ENCODE measurements at regions not wholly inside any gene's neighbourhood (a gene's known extent, or its start where the extent isn't known, plus 50 kb on each side); places are given as distances from the start of the nearest gene placed in this dataset.

DNA sequence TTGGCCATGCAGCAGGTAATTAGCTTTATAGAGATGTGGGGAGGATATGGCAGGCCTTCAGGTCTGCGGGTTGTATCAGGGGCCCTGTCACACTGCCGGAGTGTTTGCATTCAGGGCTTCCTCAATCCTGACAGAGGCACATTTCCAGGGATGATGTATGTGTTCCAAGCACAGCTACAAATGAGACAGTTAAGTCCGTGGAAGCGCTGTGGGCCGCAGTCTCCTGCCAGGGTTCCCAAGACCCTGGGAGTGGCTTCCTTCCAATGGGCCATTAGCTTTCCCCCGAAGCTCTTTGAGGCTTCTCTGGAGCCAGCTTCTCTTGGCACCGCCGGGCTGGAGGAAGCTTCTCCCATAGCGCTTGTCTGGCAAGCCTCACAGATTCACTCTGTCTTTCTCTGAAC lies 1524.7 kb upstream of the TMEM132C start:
- H3K4me3 ChIP-seq (replicated peaks; ENCODE audit: low read depth, low read length) = no peak overlapping the region
- TF ChIP-seq, protein P1, sequence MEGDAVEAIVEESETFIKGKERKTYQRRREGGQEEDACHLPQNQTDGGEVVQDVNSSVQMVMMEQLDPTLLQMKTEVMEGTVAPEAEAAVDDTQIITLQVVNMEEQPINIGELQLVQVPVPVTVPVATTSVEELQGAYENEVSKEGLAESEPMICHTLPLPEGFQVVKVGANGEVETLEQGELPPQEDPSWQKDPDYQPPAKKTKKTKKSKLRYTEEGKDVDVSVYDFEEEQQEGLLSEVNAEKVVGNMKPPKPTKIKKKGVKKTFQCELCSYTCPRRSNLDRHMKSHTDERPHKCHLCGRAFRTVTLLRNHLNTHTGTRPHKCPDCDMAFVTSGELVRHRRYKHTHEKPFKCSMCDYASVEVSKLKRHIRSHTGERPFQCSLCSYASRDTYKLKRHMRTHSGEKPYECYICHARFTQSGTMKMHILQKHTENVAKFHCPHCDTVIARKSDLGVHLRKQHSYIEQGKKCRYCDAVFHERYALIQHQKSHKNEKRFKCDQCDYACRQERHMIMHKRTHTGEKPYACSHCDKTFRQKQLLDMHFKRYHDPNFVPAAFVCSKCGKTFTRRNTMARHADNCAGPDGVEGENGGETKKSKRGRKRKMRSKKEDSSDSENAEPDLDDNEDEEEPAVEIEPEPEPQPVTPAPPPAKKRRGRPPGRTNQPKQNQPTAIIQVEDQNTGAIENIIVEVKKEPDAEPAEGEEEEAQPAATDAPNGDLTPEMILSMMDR (IDR thresholded peaks at IDR 0.05; ENCODE audit: low read depth, low read length, missing control alignments) = no peak
- no peak for DNase-seq (ENCODE audit: extremely low read depth, low read depth)

DNA sequence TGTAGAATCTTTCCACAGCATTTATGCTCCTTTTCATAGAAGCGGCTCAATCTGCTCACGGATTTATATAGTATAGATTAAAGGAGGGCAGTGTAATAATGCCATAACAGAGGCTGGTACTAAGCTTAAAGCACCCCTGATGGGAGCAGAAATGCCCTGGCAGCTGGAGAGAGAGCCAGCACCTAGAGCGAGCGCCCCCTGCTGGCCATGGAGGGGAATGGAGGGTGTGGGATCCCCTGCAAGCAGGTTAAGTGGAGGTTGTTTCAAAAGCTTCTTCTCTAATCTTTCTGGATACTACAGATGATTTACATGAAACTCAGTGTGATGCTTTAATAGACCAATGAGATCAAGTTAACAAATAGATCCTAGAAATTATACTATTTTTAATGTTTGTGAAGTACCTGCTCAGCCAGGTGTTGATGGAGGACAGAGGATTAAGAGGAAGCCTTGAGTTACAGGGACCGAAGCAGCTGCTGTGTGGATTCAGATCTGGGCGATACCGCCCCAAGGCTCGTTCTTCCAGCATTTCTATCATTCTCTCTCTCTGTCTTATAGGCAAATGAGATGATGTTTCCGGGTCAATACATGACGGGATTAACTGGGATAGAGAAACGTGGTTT lies 1519.3 kb upstream of the TMEM132C start:
- TF ChIP-seq, protein P1 (IDR thresholded peaks at IDR 0.05; ENCODE audit: low read depth, low read length, missing control alignments) = peak; percentile 88
- DNase-seq (ENCODE audit: extremely low read depth, low read depth) = no peak
- no peak overlapping the region for H3K4me3 ChIP-seq (replicated peaks; ENCODE audit: low read depth, low read length)

DNA sequence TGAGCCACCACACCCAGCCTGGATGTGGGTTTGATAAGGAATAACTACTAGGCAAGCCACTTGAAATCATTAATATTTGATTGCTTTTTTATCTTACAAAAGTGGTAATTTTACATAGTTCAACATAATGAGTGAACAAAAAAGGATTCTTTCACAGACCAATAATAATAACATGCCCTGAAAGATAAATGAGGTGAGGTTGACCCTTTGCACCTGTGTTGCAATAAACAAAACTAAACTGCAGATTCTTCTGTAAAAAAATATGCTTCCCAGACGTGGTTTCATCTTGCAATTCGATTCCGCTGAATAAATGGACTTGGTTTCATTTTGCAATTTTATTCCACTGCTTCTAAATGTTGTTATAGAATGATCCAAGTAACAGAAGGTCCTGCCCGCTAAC lies 1514.9 kb upstream of the TMEM132C start:
- TF ChIP-seq, protein P1 (IDR thresholded peaks at IDR 0.05; ENCODE audit: low read depth, low read length, missing control alignments) = no peak
- H3K4me3 ChIP-seq (replicated peaks; ENCODE audit: low read depth, low read length) = no peak overlapping the region
- DNase-seq (ENCODE audit: extremely low read depth, low read depth) = no peak

DNA sequence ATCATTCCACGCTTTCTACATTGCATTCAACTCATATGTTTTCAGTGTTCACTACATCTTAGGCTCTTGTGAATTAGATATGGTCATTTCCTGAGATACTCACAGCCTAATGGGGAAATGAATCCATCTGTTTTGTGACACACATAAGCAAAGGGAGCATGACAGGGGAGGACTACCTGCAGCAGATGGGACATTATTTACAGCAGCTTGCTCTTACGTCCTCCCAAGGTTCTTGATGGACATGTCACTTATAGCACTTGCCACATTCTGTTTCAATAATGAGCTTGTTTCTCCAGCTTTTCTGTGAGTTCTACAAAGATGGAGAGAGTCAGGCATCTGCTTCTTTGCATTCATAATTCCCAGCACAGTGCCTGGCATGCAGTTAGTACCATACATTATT lies 1509.6 kb upstream of the TMEM132C start:
- H3K4me3 ChIP-seq (replicated peaks; ENCODE audit: low read depth, low read length) = no peak overlapping the region
- DNase-seq (ENCODE audit: extremely low read depth, low read depth) = no peak
- TF ChIP-seq, protein P1 (IDR thresholded peaks at IDR 0.05; ENCODE audit: low read depth, low read length, missing control alignments) = no peak

DNA sequence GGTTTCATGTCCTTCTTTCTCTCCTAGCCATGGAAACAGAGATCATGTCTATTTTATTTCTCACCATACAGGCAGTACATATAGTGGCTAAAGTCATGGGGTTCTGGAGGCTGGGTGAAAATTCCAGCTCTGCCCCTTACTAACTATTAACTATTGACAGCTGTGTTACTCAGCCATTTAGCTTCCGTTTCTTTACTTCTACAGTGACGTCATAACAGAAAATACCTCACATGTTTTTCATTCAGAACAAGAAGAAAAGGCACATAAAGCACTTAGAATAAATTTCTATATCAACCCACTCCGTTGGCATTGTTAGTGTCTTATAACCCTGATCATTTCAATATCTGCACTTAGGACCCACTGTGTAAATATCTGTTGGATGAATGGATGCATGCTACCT lies 1506.9 kb upstream of the TMEM132C start:
- no peak for DNase-seq (ENCODE audit: extremely low read depth, low read depth)
- H3K4me3 ChIP-seq (replicated peaks; ENCODE audit: low read depth, low read length) = no peak overlapping the region
- TF ChIP-seq, protein P1 (IDR thresholded peaks at IDR 0.05; ENCODE audit: low read depth, low read length, missing control alignments) = no peak

DNA sequence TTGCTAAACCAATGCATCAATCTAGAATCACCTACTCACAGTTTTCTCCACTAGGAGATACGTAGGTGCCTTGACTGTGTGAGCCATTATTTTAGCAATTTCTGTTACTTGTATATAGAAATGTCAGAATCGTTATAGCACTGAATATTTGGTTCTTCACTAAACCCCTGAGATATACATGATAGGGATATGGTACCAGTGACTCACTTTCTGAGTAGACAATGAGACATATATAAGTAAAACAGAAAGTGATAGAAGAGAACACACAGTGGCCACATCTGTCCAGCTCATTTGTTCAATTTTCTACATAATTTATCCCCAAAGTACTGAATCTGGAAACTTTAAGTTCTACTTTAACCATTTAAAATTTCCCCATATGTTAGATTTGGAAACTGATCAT lies 1505.5 kb upstream of the TMEM132C start:
- TF ChIP-seq, protein P1 (IDR thresholded peaks at IDR 0.05; ENCODE audit: low read depth, low read length, missing control alignments) = no peak

DNA sequence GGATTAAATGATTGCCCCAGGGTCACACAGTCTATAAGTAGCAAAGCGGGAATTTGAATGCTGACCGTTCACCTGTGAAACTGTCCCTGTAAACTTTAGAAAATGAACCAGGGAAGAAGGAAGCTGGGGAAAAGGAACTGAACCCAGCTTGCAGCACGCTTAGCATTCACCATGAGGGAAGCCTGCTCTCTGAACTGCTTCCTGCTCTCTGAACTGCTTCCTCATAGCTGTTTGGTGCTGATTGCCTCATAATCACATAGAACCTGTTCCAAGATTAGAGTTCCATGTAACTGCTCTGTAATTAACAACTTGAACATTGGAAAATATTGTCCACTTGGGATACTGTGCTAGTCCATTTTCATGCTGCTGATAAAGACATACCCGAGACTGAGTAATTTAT lies 1504.8 kb upstream of the TMEM132C start:
- TF ChIP-seq, protein P1 (IDR thresholded peaks at IDR 0.05; ENCODE audit: low read depth, low read length, missing control alignments) = no peak
- DNase-seq (ENCODE audit: extremely low read depth, low read depth) = no peak

More for the DNA sequence above, 1505.5 kb upstream of the TMEM132C start:
- H3K4me3 ChIP-seq (replicated peaks; ENCODE audit: low read depth, low read length) = no peak overlapping the region
- DNase-seq (ENCODE audit: extremely low read depth, low read depth) = no peak

More for the DNA sequence above, 1504.8 kb upstream of the TMEM132C start:
- no peak overlapping the region for H3K4me3 ChIP-seq (replicated peaks; ENCODE audit: low read depth, low read length)
